HG02943 (cell line): ENCODE measurements at regions not wholly inside any gene's neighbourhood (a gene's known extent, or its start where the extent isn't known, plus 50 kb on each side); places are given as distances from the start of the nearest gene placed in this dataset.

Source experiments
- ATAC-seq: cut with Tn5 transposase; IDR thresholded peaks from one replicate; pipeline ENCODE4 v1.9.1; 2021; ENCODE audit warnings: mild to moderate bottlenecking, low read depth, moderate library complexity; ENCODE audit not compliant: unreplicated experiment

DNA sequence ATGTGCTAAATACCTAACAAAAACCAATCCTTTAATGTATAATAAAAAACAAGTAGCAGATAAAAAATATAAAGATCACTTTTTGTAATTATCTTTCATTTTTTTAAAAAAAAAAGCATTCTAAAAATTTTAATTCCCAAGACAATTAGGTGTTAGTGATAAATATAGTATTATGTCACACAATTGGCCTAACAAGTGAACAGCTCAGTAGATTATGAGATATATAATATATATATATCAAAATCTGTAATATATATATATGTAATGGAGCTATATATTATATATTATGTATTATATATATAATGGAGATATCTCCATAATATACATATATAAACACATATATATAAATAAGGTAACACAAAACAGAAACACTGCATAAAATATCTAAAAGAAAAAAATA lies 1531.1 kb upstream of the MIR17HG start:
- ATAC-seq = no peak

DNA sequence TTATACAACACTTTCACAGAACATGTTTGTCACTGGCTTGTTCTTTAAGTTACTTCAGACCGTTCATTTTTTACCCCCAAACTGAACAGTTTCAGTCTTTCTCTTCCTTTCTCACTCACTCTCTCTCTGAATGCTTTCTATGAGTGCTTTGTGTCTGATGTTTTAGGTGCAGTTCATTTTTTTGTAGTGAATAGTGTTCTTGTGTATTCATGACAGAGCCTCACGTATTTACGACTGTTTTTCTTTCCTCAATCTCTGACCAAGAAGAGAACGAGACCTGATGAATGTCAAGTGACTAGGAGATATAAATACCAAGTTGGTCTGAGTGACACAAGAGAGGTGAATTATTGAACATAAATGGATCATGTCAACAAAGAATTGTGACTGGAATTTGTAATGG lies 1525.0 kb upstream of the MIR17HG start:
- ATAC-seq = no peak

DNA sequence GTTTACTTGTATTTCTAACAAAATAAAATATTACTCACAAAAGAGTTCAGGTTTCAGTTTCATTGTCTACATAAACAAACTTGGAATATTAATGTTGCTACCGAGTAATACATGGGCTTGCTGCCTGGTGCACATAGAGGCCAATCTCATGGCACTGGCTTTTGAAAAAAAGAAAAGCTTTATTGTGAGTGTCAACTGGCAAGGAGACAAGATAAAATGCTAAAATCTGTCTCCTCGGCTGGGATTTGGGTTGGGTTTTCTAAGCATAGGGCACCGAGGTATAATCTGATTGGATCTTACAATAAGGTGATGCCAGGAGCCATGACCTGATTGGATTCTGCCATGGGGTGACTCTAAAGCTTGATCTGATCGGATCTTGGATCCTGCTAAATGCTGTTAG lies 1519.9 kb upstream of the MIR17HG start:
- ATAC-seq = no peak

DNA sequence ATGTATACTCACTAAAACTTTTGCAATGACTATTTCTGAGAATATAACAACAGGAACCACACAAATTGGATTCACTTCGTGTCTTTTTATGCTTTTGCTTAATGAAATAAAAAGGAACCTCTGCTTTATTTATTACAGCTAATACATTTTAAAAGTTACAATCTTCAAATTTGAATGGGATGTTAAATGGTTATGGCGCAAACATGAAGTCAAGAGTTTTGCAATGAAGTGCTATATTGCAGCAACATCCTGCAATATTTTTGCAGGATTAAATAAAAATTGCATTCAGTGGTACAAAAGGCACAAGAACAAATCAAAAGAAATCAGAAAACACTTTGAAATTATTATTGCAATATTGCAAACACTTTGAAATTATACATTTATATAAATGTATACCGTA lies 1519.0 kb upstream of the MIR17HG start:
- ATAC-seq = no peak

DNA sequence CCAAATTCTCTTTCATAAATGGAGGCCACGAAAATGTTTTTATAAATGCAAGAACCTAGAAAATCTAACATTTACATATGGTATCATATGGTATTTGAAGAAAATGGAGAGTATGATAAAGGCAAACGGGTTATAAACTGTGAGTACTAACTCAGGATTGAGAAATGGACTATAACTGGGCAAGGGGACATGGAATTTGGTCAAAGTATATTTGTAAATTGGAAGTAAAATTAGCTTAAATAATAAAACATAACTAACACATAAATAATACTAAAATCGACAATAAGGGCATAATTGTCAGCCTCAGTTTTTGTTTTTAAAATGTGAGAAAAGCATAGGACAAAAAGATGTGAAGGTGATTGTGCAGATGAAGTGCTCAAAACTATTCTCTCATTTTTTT lies 1516.3 kb upstream of the MIR17HG start:
- ATAC-seq = no peak

DNA sequence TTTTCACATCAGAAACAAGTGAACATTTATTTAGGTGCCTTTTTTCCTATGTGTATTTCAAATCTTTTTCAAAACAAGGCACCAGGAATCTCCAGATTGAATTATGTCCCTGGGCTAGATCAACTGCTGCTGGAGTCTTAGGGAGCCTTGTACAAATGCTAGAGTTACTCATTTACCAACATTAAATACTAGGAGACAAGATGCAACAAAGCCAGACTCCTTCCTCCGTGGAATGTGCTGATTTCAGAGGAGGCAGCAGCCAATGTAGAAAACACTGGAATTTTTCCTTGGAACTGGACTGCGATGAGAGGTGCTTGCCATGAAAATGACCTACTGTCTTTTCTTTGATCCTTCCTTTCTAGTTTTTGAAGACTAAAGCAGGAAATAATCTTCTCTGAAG lies 1514.7 kb upstream of the MIR17HG start:
- no peak for ATAC-seq

DNA sequence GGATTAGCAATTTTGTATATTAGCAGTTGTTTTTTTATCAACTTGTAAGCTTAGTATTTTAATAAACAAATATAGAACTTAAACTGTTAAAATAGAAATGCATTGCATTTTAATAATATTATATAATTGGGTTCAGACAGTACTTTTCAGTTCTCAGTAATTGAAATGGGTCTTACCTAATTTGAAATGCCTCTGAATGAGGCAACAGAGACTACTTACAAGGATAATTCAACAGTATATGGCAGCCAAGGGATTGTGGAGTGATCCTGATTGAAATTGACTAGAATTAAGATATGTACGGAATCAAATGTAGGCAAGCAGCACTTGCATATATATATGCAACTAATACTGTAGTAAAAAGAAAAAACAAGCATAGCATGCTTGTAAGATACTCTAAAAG lies 1503.9 kb upstream of the MIR17HG start:
- no peak for ATAC-seq

DNA sequence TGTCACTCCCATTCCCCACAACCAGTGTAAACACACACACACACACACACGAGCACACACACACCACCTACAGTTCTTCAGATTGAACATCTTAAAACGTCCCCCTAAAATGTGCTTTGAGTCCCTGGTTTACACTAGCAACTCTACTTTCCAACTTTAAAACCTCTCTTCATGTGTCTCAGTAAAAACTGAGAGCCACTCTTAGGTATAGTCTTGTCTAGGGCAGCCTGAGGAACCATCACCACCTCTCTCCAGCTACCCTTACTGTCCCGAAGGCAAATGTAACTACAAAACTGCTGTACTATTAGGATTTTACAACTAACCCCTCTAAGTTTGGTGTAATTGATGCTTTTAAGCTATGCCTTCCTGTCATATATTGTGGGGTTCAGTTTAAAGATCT lies 1501.6 kb upstream of the MIR17HG start:
- ATAC-seq = no peak

DNA sequence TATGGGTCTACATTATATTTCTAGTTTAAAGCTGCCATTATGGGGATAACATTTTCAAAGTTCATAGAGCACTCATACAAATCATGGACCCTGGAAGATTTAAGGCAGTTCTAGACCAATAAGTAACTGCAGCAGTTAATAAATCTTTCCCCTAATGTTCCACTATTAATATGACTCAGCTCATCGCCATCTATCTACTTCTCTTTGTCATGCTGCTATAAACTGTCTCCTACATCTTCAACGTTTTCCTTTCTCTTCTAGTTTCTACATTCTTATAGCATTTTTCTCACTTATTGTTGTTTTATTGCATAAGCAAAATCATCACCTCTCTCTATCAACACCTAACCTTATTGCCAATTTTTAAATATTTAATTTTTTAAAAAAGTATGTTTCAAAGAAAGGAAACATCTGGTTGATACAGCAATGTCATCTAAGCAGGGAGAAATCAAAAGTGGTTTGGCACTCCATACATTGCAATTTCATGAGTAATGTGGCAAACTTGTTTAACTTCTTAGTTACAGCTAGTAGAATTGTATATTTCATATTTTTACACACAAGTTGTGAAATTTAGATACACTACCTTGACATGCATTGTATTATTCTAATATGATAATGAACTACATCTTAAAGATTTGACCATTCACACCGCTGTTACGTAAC lies 1500.4 kb upstream of the MIR17HG start:
- no peak for ATAC-seq

DNA sequence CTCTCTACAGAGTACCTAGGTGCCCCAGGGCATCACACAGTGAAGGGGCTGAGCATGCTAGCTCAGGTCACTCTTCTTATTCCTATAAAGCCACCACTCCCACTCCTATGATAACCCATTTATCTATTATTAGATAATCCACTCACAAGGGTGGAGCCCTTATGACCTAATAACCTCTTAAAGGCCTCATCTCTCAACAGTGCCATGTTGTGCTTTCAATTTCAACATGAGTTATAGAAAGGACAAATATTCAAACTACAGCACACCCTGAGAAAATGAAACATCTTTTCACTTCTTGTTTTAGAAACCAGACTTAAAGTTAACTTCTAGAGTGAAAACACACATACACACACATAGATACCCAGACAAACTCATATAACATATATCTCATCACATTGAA lies 1494.9 kb upstream of the MIR17HG start:
- ATAC-seq = no peak

DNA sequence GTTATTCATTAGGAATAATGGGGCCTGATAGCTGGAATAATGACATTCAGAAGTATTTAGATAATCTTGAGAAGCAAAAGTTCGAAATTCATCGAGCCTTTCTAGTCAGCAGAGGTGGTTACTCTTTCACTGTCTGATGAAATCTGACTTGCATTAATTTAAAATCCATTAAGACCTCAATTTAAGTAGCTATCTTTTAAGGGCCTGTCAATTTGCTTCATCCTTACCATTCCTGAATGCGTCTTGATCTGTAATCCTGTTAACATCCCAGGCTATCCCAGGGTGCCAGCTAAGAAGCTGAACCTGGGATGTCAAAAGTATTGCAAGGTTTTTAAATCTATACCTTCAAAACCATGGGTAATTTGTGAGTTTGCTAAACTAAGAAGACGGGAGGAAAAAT lies 1491.0 kb upstream of the MIR17HG start:
- no peak for ATAC-seq

DNA sequence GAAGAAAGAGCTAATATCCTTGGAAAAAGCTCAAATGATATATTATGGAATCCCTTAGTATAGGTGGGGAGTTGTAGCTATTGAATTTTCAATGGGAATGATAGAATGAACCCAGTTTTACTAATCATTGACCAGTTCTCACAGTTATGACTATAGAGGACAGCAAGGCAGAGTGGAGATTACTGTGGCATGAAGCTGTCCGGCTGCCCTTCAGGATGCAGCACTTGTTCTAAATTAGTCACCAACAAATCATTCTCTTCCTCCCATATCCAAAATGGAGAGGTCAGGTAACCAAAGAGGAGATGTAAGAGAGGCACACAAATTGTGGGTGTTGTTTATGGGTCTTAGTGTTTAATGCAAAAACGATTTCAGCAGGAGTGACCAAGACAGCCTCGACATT lies 1490.0 kb upstream of the MIR17HG start:
- ATAC-seq = no peak

DNA sequence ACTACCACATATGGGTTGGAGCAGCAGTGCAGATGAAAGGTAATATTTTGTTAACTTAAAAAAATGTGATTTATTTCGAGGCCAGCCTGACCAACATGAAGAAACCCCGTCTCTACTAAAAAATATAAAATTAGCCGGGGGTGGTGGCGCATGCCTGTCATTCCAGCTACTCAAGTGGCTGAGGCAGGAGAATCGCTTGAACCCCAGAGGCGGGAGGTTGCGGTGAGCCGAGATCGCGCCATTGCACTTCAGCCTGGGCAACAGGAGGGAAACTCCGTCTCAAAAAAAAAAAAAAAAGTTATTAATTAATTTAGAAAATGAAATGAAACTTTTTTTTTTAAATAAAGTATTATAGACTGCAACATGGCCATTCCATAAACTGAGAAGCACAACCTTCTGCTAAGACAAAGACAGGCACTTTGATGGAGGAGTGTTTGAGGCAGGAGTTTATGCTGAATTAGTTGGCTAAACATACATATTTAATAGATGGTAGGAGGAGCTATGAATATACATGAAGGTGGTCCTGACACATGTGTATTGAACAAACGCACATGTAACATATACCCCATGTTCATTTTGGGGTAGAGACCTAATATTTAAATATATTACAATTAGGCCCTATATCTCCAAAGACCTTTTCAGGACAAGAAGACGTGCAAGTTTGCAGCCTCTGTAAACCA lies 1485.3 kb upstream of the MIR17HG start:
- no peak for ATAC-seq

DNA sequence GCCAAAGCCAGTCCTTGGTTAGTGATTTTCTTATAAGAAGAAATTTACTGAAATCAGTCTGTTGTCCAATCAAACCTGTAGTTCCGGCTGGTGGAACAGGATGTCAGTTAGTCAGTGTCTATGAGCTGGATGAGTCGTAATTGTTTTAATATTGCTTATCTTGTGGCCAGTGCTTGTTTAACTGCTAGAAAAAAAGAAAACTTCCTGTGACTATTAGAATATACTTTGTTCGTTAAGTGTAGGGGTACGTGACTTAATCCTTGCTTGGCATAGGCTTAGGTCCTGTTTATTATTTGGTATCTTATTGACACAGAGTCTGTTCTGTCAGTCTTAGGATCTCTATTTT lies 1484.8 kb upstream of the MIR17HG start:
- no peak for ATAC-seq

DNA sequence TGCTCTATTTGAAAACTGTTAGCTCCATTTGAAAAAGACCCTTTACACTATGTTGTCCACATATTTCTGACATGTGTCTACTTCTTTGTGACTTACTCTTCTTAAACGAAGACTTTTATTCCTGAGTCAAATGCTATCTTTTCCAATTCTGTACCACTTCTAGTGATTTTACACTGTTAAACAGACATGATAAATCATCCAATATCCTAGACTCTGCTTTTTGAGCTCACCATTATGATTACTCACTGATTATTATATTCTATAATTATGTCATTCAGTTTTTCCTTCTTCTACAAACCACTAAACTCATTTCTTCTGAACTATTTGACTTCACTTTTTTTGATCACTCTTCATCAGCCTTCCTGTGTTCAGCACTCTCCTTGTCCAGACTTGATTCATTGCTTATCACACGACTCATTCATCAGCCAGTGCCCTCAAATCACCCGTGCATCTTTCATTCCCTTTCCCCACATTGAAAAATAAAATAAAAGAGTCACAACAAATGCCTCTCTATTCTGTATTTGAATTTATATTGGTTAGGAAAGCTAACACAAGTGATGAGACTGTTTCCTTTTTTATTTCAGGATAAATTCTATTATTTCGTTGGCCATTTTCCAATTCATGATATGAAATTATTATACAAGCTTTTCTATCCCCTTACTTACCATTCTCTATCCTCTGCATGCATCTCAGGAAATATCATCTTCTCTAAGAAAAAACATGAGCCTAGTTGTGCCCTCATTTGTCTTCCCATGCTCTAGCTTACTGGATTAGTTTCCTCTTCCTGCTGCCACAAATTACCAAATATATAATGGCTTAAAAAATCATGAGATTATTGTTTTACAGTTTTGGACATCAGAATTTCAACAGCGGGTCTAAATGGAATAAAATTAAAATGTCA lies 1482.1 kb upstream of the MIR17HG start:
- no peak for ATAC-seq

DNA sequence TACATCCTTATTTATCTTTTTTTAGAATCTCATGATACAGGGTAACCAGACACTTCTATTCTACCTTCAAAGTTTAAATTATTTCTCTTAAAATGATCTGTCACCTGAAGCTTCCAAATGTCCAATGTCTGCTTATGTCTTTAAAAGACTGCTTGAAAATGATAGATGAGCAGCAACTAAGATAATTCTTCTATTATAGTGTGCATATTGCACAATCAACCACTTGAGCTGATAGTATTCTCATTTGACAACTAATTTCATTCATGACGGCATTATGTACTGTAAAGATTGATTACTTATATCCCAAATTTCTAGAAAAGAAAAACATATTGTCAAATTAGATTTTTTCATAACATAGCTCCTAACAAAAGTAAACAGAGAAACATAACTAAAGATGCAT lies 1478.2 kb upstream of the MIR17HG start:
- ATAC-seq = no peak

DNA sequence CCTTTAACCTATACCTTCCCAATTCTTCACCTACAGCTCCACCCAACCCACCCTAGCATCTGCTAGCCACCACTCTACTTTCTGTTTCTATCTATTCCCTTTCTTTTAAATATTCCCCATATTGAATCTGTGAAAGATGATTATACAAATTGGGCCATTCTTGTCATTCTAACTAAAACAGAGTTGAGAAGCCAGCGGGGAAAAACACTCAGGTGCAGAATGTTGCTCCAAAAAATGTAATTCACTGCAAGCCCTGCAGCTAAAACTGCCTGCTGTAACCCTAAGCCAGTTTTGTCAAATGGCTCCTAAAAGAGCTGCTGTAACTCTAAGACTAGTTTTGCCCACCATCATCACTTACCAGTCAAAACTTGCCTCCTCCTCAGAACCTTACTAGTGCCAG lies 1468.6 kb upstream of the MIR17HG start:
- ATAC-seq = no peak

DNA sequence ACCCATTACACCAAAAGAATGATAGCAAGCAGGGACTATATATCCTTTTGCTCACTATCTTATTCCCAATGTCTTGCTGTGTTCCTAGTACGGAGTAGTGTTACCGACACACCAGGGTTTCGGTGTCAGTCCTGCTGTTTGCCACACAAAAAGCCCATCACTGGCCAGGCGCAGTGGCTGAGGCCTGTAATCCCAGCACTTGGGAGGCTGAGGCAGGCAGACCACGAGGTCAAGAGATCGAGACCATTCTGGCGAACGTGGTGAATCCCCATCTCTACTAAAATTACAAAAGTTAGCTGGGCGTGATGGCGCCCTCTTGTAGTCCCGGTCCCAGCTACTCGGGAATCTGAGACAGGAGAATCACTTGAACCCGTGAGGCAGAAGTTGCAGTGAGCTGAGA lies 1467.3 kb upstream of the MIR17HG start:
- ATAC-seq = no peak

DNA sequence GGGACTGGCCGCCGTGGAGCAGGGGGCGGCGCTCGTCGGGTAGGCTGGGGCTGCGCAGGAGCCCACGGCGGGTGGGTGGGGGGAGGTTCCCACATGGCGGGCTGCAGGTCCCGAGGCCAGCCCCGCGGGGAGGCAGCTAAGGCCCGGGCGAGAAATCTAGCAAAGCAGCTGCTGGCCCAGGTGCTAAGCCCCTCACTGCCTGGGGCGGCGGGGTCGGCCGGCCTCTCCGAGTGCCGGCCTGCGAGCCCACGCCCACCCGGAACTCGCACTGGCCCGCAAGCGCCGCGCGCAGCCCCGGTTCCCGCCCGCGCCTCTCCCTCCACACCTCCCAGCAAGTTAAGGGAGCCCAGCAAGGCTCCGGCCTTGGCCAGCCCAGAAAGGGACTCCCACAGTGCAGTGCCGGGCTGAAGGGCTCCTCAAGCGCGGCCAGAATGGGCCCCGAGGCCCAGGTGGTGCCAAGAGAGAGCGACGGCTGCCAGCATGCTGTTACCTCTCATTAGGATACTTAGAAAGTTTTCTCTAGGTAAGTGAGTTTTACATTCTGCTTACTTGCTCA lies 1463.5 kb upstream of the MIR17HG start:
- no peak for ATAC-seq

DNA sequence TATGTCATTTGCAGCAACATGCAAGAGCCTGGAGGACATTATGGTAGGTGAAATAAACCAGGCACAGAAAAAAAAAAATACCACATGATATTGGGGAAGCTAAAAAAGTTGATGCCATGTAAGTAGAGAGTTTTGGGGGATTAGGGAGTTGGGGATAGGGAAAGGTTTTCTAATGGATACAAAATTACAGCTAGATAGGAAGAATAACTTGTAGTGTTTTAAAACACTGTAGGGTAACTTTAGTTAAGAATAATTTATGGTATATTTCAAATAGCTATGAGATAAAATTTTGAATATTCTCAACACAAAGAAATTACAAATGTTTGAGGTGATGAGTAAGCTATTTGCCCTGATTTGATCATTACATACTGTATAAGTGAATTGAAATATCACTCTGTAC lies 1456.7 kb upstream of the MIR17HG start:
- ATAC-seq = no peak

DNA sequence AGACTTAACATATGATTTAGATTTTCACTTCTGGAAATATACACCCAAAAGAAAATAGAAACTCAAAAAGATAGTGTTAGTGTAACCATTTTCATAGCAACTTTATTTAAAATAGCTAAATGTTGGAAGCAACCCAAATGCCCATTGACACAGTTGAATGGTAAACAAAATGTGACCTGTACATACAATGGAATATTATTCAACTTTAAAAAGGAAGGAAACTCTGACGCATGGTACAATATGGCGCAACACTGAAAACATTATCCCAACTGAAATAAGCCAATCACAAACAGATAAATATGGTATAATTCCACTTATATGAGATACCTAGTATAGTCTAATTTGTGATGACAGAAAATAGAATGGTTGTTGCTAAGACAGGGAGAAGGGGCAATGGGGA lies 1456.1 kb upstream of the MIR17HG start:
- no peak for ATAC-seq
